A673 (cell line): ENCODE measurements at regions not wholly inside any gene's neighbourhood (a gene's known extent, or its start where the extent isn't known, plus 50 kb on each side); places are given as distances from the start of the nearest gene placed in this dataset.

Experiments
- BruUV-seq: library from RNA; stranded (reverse); fragments of 400-500 nt; replicated peaks from 2 replicates; lab custom pipeline; 2021; lab: Mats Ljungman, UMichigan
- CTCF ChIA-PET: fragments of 300-600 bp; sonication (Branson Sonifier 250); formaldehyde crosslinking; loops from one replicate; lab custom pipeline; 2022; ENCODE audit warnings: antibody characterized with exemption; lab: Charles Lee
- POLR2A ChIA-PET: fragments of 300-600 bp; sonication (Branson Sonifier 250); formaldehyde crosslinking; loops from one replicate; lab custom pipeline; 2022; ENCODE audit warnings: antibody characterized with exemption; ENCODE audit not compliant: low non-redundant PET; lab: Charles Lee
- DNase-seq: peaks from one replicate; pipeline ENCODE4 v3.0.0-alpha.2; 2015; ENCODE audit warnings: low spot score
- H3K27ac ChIP-seq: fragments of 200-600 bp; sonication (generic); 2 replicates; pipeline ENCODE4 v1.5.1; 2016; ENCODE audit warnings: mixed run types, low read depth, mild to moderate bottlenecking, mixed read lengths, antibody characterized with exemption, low read length; ENCODE audit not compliant: poor library complexity, severe bottlenecking
- H3K27me3 ChIP-seq: fragments of 200-600 bp; sonication (generic); replicated peaks from 2 replicates; pipeline ENCODE4 v1.6.1; 2017; ENCODE audit warnings: mixed run types, low read depth, mild to moderate bottlenecking, mixed read lengths, antibody characterized with exemption, low read length; ENCODE audit not compliant: insufficient read depth, poor library complexity
- H3K36me3 ChIP-seq: fragments of 200-600 bp; sonication (generic); 2 replicates; pipeline ENCODE4 v1.6.1; 2016; ENCODE audit warnings: mixed run types, mild to moderate bottlenecking, mixed read lengths, antibody characterized with exemption, low read length; ENCODE audit not compliant: insufficient read depth, poor library complexity, severe bottlenecking
- H3K4me1 ChIP-seq: fragments of 200-600 bp; sonication (generic); 2 replicates; pipeline ENCODE4 v1.6.1; 2017; ENCODE audit warnings: mixed run types, mild to moderate bottlenecking, mixed read lengths, antibody characterized with exemption, low read length; ENCODE audit not compliant: insufficient read depth, poor library complexity, severe bottlenecking
- H3K4me3 ChIP-seq: fragments of 200-600 bp; sonication (generic); 2 replicates; pipeline ENCODE4 v1.5.1; 2016; ENCODE audit warnings: low read depth, mixed run types, mild to moderate bottlenecking, mixed read lengths, low read length; ENCODE audit not compliant: poor library complexity, severe bottlenecking
- H3K9me3 ChIP-seq: fragments of 200-600 bp; sonication (generic); 2 replicates; pipeline ENCODE4 v1.6.1; 2016; ENCODE audit warnings: mixed run types, low read depth, mild to moderate bottlenecking, mixed read lengths, antibody characterized with exemption, low read length; ENCODE audit not compliant: poor library complexity, severe bottlenecking
- CTCF ChIP-seq: fragments of 300-800, 200-600 bp; sonication (generic); conservative IDR thresholded peaks from 2 replicates; pipeline ENCODE4 v1.5.1; 2017; ENCODE audit warnings: low read depth, mild to moderate bottlenecking, antibody characterized with exemption, low read length, moderate library complexity, mixed read lengths
- EZH2 ChIP-seq: fragments of 200-600 bp; sonication (generic); IDR thresholded peaks from 2 replicates; pipeline ENCODE4 v1.6.1; 2017; ENCODE audit warnings: borderline replicate concordance, low read depth, mild to moderate bottlenecking, mixed read lengths, antibody characterized with exemption, low read length; ENCODE audit not compliant: poor library complexity, severe bottlenecking
- intact Hi-C: fragments of 100-400 bp; cut with micrococcal nuclease; formaldehyde crosslinking; loops from one replicate; pipeline ENCODE4 v1.10.0; 2022; ENCODE audit not compliant: unreplicated experiment

GRCh38 chr12:13371797-13372196 lies 175.3 kb downstream of the EMP1 start:
- H3K4me1 ChIP-seq: no peaks in the 10 kb centered on the region
- H3K4me3 ChIP-seq: no peak overlapping the region
- H3K27ac ChIP-seq: no peak overlapping the region
- BruUV-seq: no TSS peak
- no peaks in the 10 kb centered on the region for H3K36me3 ChIP-seq
- no peak for TF ChIP-seq CTCF
- TF ChIP-seq EZH2: no peak
- intact Hi-C loops: no loop called here
- no peaks in the 10 kb centered on the region for H3K9me3 ChIP-seq
- no peak for DNase-seq
- ChIA-PET POLR2A (no interaction called here), CTCF (no interaction called here)
- peaks cover 38% of the 10 kb centered on the region for H3K27me3 ChIP-seq

GRCh38 chr12:13371367-13371766 lies 174.8 kb downstream of the EMP1 start:
- H3K4me1 ChIP-seq: no peaks in the 10 kb centered on the region
- no TSS peak for BruUV-seq
- H3K27me3 ChIP-seq: peaks cover 38% of the 10 kb centered on the region
- ChIA-PET POLR2A (no interaction called here), CTCF (no interaction called here)
- H3K4me3 ChIP-seq: no peak overlapping the region
- intact Hi-C loops: no loop called here
- no peaks in the 10 kb centered on the region for H3K36me3 ChIP-seq
- no peak for DNase-seq
- H3K27ac ChIP-seq: no peak overlapping the region
- no peak for TF ChIP-seq CTCF
- TF ChIP-seq EZH2: no peak
- no peaks in the 10 kb centered on the region for H3K9me3 ChIP-seq

- no TSS peak for BruUV-seq
- H3K4me1 ChIP-seq: no peaks in the 10 kb centered on the region
- no peaks in the 10 kb centered on the region for H3K9me3 ChIP-seq
- POLR2A ChIA-PET: no interaction called here
- intact Hi-C loops: loop anchor here (10.0 kb wide), 1 partner anchor 295 kb away; no protein-coding TSS in a partner anchor
- H3K27me3 ChIP-seq: peaks cover 41% of the 10 kb centered on the region
- H3K4me3 ChIP-seq: no peak overlapping the region
- CTCF ChIA-PET: no interaction called here
- DNase-seq: no peak
- H3K36me3 ChIP-seq: no peaks in the 10 kb centered on the region
- H3K27ac ChIP-seq: no peak overlapping the region
- TF ChIP-seq EZH2: no peak
- TF ChIP-seq CTCF: no peak
Observed at GRCh38 chr12:13369474-13370056, 173.0 kb downstream of the EMP1 start.
